NB4 (cell line): ENCODE measurements at regions not wholly inside any gene's neighbourhood (a gene's known extent, or its start where the extent isn't known, plus 50 kb on each side); places are given as distances from the start of the nearest gene placed in this dataset.

Source experiments
- POLR2A ChIP-seq: IDR thresholded peaks from 2 replicates; pipeline ENCODE4 v1.6.1; 2011; ENCODE audit warnings: mild to moderate bottlenecking; ENCODE audit not compliant: insufficient read length; ENCODE audit errors: extremely low read depth
- TF ChIP-seq, protein P1 (sequence below): IDR thresholded peaks from one replicate; pipeline ENCODE4 v1.5.1; 2012; ENCODE audit warnings: low read depth, low read length
- TF ChIP-seq, protein P2 (sequence below): IDR thresholded peaks from 2 replicates; pipeline ENCODE4 v1.6.1; 2011; ENCODE audit warnings: low read depth, low read length

DNA sequence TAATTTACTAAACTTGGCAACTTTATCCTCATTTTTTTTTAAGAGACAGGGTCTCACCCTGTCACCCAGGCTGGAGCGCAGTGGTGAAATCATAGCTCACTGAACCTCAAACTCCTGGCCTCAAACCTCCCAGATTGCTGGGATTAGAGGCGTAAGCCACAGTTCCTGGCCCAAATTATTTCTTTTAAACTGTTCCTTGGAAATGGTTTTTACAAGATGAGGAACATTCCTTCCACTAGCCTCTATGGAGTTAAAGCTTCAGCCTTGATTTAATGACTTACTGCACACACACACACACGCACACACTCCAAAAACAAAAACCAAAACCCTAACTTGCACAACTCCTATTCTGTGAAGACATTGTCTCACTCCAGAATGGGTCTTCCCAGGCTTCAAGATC, 77.2 kb upstream of the TARS1 start:
- TF ChIP-seq, protein P1, sequence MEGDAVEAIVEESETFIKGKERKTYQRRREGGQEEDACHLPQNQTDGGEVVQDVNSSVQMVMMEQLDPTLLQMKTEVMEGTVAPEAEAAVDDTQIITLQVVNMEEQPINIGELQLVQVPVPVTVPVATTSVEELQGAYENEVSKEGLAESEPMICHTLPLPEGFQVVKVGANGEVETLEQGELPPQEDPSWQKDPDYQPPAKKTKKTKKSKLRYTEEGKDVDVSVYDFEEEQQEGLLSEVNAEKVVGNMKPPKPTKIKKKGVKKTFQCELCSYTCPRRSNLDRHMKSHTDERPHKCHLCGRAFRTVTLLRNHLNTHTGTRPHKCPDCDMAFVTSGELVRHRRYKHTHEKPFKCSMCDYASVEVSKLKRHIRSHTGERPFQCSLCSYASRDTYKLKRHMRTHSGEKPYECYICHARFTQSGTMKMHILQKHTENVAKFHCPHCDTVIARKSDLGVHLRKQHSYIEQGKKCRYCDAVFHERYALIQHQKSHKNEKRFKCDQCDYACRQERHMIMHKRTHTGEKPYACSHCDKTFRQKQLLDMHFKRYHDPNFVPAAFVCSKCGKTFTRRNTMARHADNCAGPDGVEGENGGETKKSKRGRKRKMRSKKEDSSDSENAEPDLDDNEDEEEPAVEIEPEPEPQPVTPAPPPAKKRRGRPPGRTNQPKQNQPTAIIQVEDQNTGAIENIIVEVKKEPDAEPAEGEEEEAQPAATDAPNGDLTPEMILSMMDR, result no peak
- no peak for TF ChIP-seq POLR2A
- TF ChIP-seq, protein P2, sequence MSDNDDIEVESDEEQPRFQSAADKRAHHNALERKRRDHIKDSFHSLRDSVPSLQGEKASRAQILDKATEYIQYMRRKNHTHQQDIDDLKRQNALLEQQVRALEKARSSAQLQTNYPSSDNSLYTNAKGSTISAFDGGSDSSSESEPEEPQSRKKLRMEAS, result no peak
